HepG2 (cell line): ENCODE measurements at regions not wholly inside any gene's neighbourhood (a gene's known extent, or its start where the extent isn't known, plus 50 kb on each side); places are given as distances from the start of the nearest gene placed in this dataset.

Experiments
- CTCF ChIP-seq: sonication (generic); formaldehyde crosslinking; IDR thresholded peaks from 2 replicates; pipeline ENCODE4 v1.5.0; 2020; ENCODE audit warnings: mild to moderate bottlenecking, missing genetic modification reagents, moderate library complexity
- EP300 ChIP-seq, 3 experiments: sonication (generic) in 1 of 3; formaldehyde crosslinking in 1 of 3; IDR thresholded peaks; 2 replicates each; pipeline versions ENCODE4 v1.5.1 to v1.6.1; 2011 to 2020; ENCODE audit warnings: low read depth in 2 of 3, low read length in 2 of 3, borderline replicate concordance in 1 of 3, improper control_type of control experiment in 1 of 3, mild to moderate bottlenecking in 1 of 3, missing genetic modification reagents in 1 of 3, moderate library complexity in 1 of 3
- HNF4A ChIP-seq: sonication (generic); formaldehyde crosslinking; IDR thresholded peaks from 2 replicates; pipeline ENCODE4 v1.4.0; 2020; ENCODE audit warnings: missing genetic modification reagents
- RAD21 ChIP-seq: fragments of 450-650 bp; formaldehyde crosslinking; IDR thresholded peaks from 2 replicates; pipeline ENCODE4 v1.5.0; 2020; ENCODE audit warnings: mild to moderate bottlenecking
- REST ChIP-seq, 2 experiments: IDR thresholded peaks; 2 replicates each; pipeline ENCODE4 v1.6.1; 2011 to 2012; ENCODE audit warnings: low read length in 2 of 2, borderline replicate concordance in 1 of 2, low read depth in 1 of 2, mild to moderate bottlenecking in 1 of 2, moderate library complexity in 1 of 2
- SMC3 ChIP-seq: IDR thresholded peaks from 2 replicates; pipeline ENCODE4 v1.6.1; 2011; ENCODE audit warnings: low read length, improper control_type of control experiment
- TRIM24 ChIP-seq: sonication (generic); formaldehyde crosslinking; IDR thresholded peaks from 2 replicates; pipeline ENCODE4 v1.8.0; 2022; ENCODE audit warnings: mild to moderate bottlenecking, missing genetic modification reagents
- ZNF572 ChIP-seq: sonication (generic); formaldehyde crosslinking; IDR thresholded peaks from 2 replicates; pipeline ENCODE4 v1.5.1; 2020; ENCODE audit warnings: mild to moderate bottlenecking, missing genetic modification reagents

- TF ChIP-seq CTCF (CRISPR knock-in tag) (no peak), REST (IDR thresholded peaks at IDR 0.05; ENCODE audit: borderline replicate concordance in 1 of 2, low read depth in 1 of 2, low read length in 2 of 2) (no peak), ZNF572 (CRISPR knock-in tag) (no peak), RAD21 (no peak), EP300 (IDR thresholded peaks at IDR 0.05; ENCODE audit: low read depth in 2 of 2, low read length in 2 of 2) (no peak), EP300 (CRISPR knock-in tag; IDR thresholded peaks at IDR 0.05; ENCODE audit: borderline replicate concordance) (no peak), TRIM24 (CRISPR knock-in tag) (no peak), HNF4A (CRISPR knock-in tag) (no peak), SMC3 (no peak)
Observed at GRCh38 chr2:10186868-10187535, 64.5 kb downstream of the RRM2 start.
